RCC 7860 (cell line): ENCODE measurements at regions not wholly inside any gene's neighbourhood (a gene's known extent, or its start where the extent isn't known, plus 50 kb on each side); places are given as distances from the start of the nearest gene placed in this dataset.
"Not testable (repeated sequence)": the region's sequence is repeated elsewhere in the genome, so short reads cannot be mapped to it uniquely, and the experiment has no call there.

ENCODE experiments used
- DNase-seq: peaks from one replicate; pipeline ENCODE4 v3.0.0-alpha.2; 2015; ENCODE audit warnings: low spot score
- FAIRE-seq: peaks from 2 replicates; lab custom pipeline; 2012; peaks lifted over from hg19 to GRCh38; lab: Jason Lieb, UNC

GRCh38 chr1:199551967-199552565 lies 475.4 kb upstream of the NR5A2 start:
- DNase-seq (peak; percentile 50), FAIRE-seq (peak; percentile 72)

- DNase-seq (no peak), FAIRE-seq (no peak)
Observed at GRCh38 chr1:199553104-199553503, 474.4 kb upstream of the NR5A2 start.

GRCh38 chr1:199561334-199561733 lies 466.2 kb upstream of the NR5A2 start:
- FAIRE-seq, result no peak

GRCh38 chr1:199573047-199573446 lies 454.5 kb upstream of the NR5A2 start:
- FAIRE-seq, result no peak
- no peak for DNase-seq

More at GRCh38 chr1:199561334-199561733, 466.2 kb upstream of the NR5A2 start:
- no peak for DNase-seq

GRCh38 chr1:199574950-199575349 lies 452.6 kb upstream of the NR5A2 start:
- FAIRE-seq, result no peak

GRCh38 chr1:199580300-199580699 lies 447.2 kb upstream of the NR5A2 start:
- FAIRE-seq (no peak), DNase-seq (no peak)

More at GRCh38 chr1:199574950-199575349, 452.6 kb upstream of the NR5A2 start:
- no peak for DNase-seq

GRCh38 chr1:199585392-199585791 lies 442.1 kb upstream of the NR5A2 start:
- FAIRE-seq (no peak), DNase-seq (no peak)

- FAIRE-seq (no peak), DNase-seq (no peak)
Observed at GRCh38 chr1:199590708-199591107, 436.8 kb upstream of the NR5A2 start.

GRCh38 chr1:199591468-199591867 lies 436.0 kb upstream of the NR5A2 start:
- FAIRE-seq (no peak), DNase-seq (no peak)

GRCh38 chr1:199593475-199593874 lies 434.0 kb upstream of the NR5A2 start:
- FAIRE-seq (no peak), DNase-seq (no peak)

GRCh38 chr1:199596448-199596847 lies 431.1 kb upstream of the NR5A2 start:
- FAIRE-seq, DNase-seq: not testable (repeated sequence)

GRCh38 chr1:199597152-199597551 lies 430.4 kb upstream of the NR5A2 start:
- FAIRE-seq (no peak), DNase-seq (no peak)

- no peak for FAIRE-seq
- DNase-seq, result no peak
Observed at GRCh38 chr1:199608414-199608813, 419.1 kb upstream of the NR5A2 start.

- DNase-seq (peak; percentile 72), FAIRE-seq (peak; percentile 89)
Observed at GRCh38 chr1:199612976-199613774, 414.3 kb upstream of the NR5A2 start.

- DNase-seq, result no peak
- FAIRE-seq, result no peak
Observed at GRCh38 chr1:199616947-199617346, 410.6 kb upstream of the NR5A2 start.

- DNase-seq (no peak), FAIRE-seq (no peak)
Observed at GRCh38 chr1:199619223-199619622, 408.3 kb upstream of the NR5A2 start.

GRCh38 chr1:199626228-199626627 lies 401.3 kb upstream of the NR5A2 start:
- FAIRE-seq, DNase-seq: not testable (repeated sequence)

- FAIRE-seq, result no peak
- no peak for DNase-seq
Observed at GRCh38 chr1:199629624-199630023, 397.9 kb upstream of the NR5A2 start.

- DNase-seq (no peak), FAIRE-seq (no peak)
Observed at GRCh38 chr1:199639453-199639852, 388.1 kb upstream of the NR5A2 start.

- FAIRE-seq (no peak), DNase-seq (no peak)
Observed at GRCh38 chr1:199641531-199641930, 386.0 kb upstream of the NR5A2 start.

- no peak for FAIRE-seq
- DNase-seq, result no peak
Observed at GRCh38 chr1:199644912-199645311, 382.6 kb upstream of the NR5A2 start.

- no peak for DNase-seq
Observed at GRCh38 chr1:199646761-199647160, 380.7 kb upstream of the NR5A2 start.

More at GRCh38 chr1:199646761-199647160, 380.7 kb upstream of the NR5A2 start:
- no peak for FAIRE-seq
